H1 (cell line): ENCODE measurements at regions not wholly inside any gene's neighbourhood (a gene's known extent, or its start where the extent isn't known, plus 50 kb on each side); places are given as distances from the start of the nearest gene placed in this dataset.

Source experiments
- ATF2 ChIP-seq: IDR thresholded peaks from 2 replicates; pipeline ENCODE4 v1.6.1; 2012; ENCODE audit warnings: low read length, inconsistent platforms
- POU5F1 ChIP-seq: IDR thresholded peaks from 2 replicates; pipeline ENCODE4 v1.6.1; 2011; ENCODE audit warnings: low read depth, mild to moderate bottlenecking, low read length, moderate library complexity
- SP1 ChIP-seq: IDR thresholded peaks from 2 replicates; pipeline ENCODE4 v1.6.1; 2011; ENCODE audit warnings: low read depth, low read length
- TAF1 ChIP-seq: IDR thresholded peaks from 2 replicates; pipeline ENCODE4 v1.6.1; 2011; ENCODE audit warnings: mild to moderate bottlenecking, low read depth, low read length
- TF ChIP-seq, protein P1 (sequence below): IDR thresholded peaks from 2 replicates; pipeline ENCODE4 v1.6.1; 2011; ENCODE audit warnings: low read length, improper control_type of control experiment

- TF ChIP-seq POU5F1 (no peak), TAF1 (no peak), SP1 (no peak), ATF2 (no peak)
- TF ChIP-seq, protein P1, sequence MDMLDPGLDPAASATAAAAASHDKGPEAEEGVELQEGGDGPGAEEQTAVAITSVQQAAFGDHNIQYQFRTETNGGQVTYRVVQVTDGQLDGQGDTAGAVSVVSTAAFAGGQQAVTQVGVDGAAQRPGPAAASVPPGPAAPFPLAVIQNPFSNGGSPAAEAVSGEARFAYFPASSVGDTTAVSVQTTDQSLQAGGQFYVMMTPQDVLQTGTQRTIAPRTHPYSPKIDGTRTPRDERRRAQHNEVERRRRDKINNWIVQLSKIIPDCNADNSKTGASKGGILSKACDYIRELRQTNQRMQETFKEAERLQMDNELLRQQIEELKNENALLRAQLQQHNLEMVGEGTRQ: no peak
These were observed 147.4 kb downstream of the HDGFL1 start (continued) for GRCh38 chr6:22716721-22717120.
